Thyroid gland (tissue), 4 donors: ENCODE measurements at regions not wholly inside any gene's neighbourhood (a gene's known extent, or its start where the extent isn't known, plus 50 kb on each side); places are given as distances from the start of the nearest gene placed in this dataset.

Source experiments
- POLR2A ChIP-seq, 2 donors: fragments of 450-650 bp; IDR thresholded peaks; one replicate each; pipeline ENCODE4 v1.6.1; 2017; ENCODE audit warnings: antibody characterized with exemption in 2 of 2, mild to moderate bottlenecking in 2 of 2, moderate library complexity in 1 of 2
- TF ChIP-seq, protein P1 (sequence below), 6 experiments: fragments of 200-600 bp in 3 of 6; fragments of 450-650 bp in 3 of 6; sonication (generic) in 3 of 6; IDR thresholded peaks; one replicate each; pipeline ENCODE4 v1.5.1; 2016 to 2019; ENCODE audit warnings: antibody characterized with exemption in 6 of 6, mild to moderate bottlenecking in 2 of 6, inconsistent platforms in 1 of 6, moderate library complexity in 1 of 6

DNA sequence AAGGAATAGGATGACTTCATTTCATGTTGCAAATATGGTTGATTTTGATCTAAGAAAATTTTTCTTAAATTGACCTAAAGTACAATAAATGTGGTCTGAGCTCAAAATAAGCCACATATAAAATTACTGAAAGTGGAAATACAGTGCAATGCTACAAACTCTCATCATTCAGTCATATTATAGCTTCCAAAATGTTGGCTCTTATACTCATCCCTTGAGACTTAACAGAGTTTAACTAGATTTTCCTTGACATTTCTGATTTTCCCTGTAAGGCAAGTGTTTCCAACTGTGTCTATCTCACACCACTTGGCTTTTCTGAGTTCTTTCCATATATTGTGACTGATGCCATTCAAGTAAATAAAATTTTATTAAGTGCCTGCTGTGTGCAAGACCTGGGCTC is 123.7 kb upstream of the NTF3 start:
- TF ChIP-seq, protein P1, sequence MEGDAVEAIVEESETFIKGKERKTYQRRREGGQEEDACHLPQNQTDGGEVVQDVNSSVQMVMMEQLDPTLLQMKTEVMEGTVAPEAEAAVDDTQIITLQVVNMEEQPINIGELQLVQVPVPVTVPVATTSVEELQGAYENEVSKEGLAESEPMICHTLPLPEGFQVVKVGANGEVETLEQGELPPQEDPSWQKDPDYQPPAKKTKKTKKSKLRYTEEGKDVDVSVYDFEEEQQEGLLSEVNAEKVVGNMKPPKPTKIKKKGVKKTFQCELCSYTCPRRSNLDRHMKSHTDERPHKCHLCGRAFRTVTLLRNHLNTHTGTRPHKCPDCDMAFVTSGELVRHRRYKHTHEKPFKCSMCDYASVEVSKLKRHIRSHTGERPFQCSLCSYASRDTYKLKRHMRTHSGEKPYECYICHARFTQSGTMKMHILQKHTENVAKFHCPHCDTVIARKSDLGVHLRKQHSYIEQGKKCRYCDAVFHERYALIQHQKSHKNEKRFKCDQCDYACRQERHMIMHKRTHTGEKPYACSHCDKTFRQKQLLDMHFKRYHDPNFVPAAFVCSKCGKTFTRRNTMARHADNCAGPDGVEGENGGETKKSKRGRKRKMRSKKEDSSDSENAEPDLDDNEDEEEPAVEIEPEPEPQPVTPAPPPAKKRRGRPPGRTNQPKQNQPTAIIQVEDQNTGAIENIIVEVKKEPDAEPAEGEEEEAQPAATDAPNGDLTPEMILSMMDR (IDR thresholded peaks at IDR 0.05), result no peak
- TF ChIP-seq POLR2A (IDR thresholded peaks at IDR 0.05), result no peak
